Ascending aorta (tissue), 2 donors: ENCODE measurements at regions not wholly inside any gene's neighbourhood (a gene's known extent, or its start where the extent isn't known, plus 50 kb on each side); places are given as distances from the start of the nearest gene placed in this dataset.
"Not testable (repeated sequence)": the region's sequence is repeated elsewhere in the genome, so short reads cannot be mapped to it uniquely, and the experiment has no call there.

Experiments
- DNase-seq, 2 donors: peaks; one replicate each; pipeline ENCODE4 v3.0.0-alpha.2; 2019; ENCODE audit warnings: low spot score in 2 of 2
- H3K27ac ChIP-seq, 2 donors: fragments of 200-600 bp; sonication (generic); one replicate each; pipeline ENCODE4 v1.5.1; 2016 to 2017; ENCODE audit warnings: mild to moderate bottlenecking in 1 of 2
- H3K27me3 ChIP-seq: fragments of 200-600 bp; sonication (generic); one replicate; pipeline ENCODE4 v1.5.1; 2017
- H3K36me3 ChIP-seq, 2 donors: fragments of 200-600 bp; sonication (generic); one replicate each; pipeline ENCODE4 v1.5.1; 2016
- H3K4me1 ChIP-seq, 2 donors: fragments of 200-600 bp; sonication (generic); one replicate each; pipeline ENCODE4 v1.5.1; 2016 to 2017; ENCODE audit warnings: mild to moderate bottlenecking in 1 of 2
- H3K4me3 ChIP-seq, 2 donors: fragments of 200-600 bp; sonication (generic); one replicate each; pipeline ENCODE4 v1.5.1; 2016 to 2017; ENCODE audit warnings: mild to moderate bottlenecking in 1 of 2
- H3K9me3 ChIP-seq, 2 donors: fragments of 200-600 bp; sonication (generic); one replicate each; pipeline ENCODE4 v1.5.1; 2016
- CTCF ChIP-seq, 3 experiments: fragments of 200-600 bp in 2 of 3; fragments of 450-650 bp in 1 of 3; sonication (generic) in 2 of 3; IDR thresholded peaks; one replicate each; pipeline ENCODE4 v1.5.1; 2016 to 2019; ENCODE audit warnings: antibody characterized with exemption in 3 of 3, mild to moderate bottlenecking in 1 of 3, moderate library complexity in 1 of 3
- intact Hi-C: fragments of 100-400 bp; cut with DNase I; formaldehyde crosslinking; loops from one replicate; pipeline ENCODE4 v1.15.1; 2023

GRCh38 chr9:110093417-110093816, 114.5 kb downstream of the C9orf152 start:
- Histone ChIP-seq H3K9me3 (no peaks in the 10 kb centered on the region), H3K27me3 (no peaks in the 10 kb centered on the region), H3K4me1 (peaks cover 0 to 17% of the 10 kb centered on the region in 2 donors), H3K4me3 (no peak overlapping the region), H3K36me3 (no peaks in the 10 kb centered on the region), H3K27ac (no peak overlapping the region)
- TF ChIP-seq CTCF (IDR thresholded peaks at IDR 0.05), result no peak
- no peak for DNase-seq
- intact Hi-C loops, result no loop called here

GRCh38 chr9:110093871-110094270, 114.1 kb downstream of the C9orf152 start:
- no peak for DNase-seq
- Histone ChIP-seq H3K4me1 (peaks cover 0 to 21% of the 10 kb centered on the region in 2 donors), H3K27me3 (no peaks in the 10 kb centered on the region), H3K4me3 (no peak overlapping the region), H3K9me3 (no peaks in the 10 kb centered on the region), H3K36me3 (no peaks in the 10 kb centered on the region), H3K27ac (peak overlapping the region in 1 of 2 donors; percentile 54)
- no peak for TF ChIP-seq CTCF (IDR thresholded peaks at IDR 0.05)
- intact Hi-C loops, result no loop called here

GRCh38 chr9:110095161-110095595, 112.8 kb downstream of the C9orf152 start:
- Histone ChIP-seq H3K9me3 (no peaks in the 10 kb centered on the region), H3K4me1 (peaks cover 3 to 26% of the 10 kb centered on the region in 2 donors), H3K36me3 (no peaks in the 10 kb centered on the region), H3K27me3 (no peaks in the 10 kb centered on the region), H3K27ac (peak overlapping the region; percentile 44 to 54), H3K4me3 (no peak overlapping the region)
- intact Hi-C loops, result no loop called here
- no peak for DNase-seq
- no peak for TF ChIP-seq CTCF (IDR thresholded peaks at IDR 0.05)

- no peaks in the 10 kb centered on the region for H3K9me3 ChIP-seq
- H3K27me3 ChIP-seq, result no peaks in the 10 kb centered on the region
- H3K36me3 ChIP-seq, result no peaks in the 10 kb centered on the region
- no peak overlapping the region for H3K4me3 ChIP-seq
- peaks cover 3 to 26% of the 10 kb centered on the region in 2 donors for H3K4me1 ChIP-seq
- peak overlapping the region; percentile 44 to 54 for H3K27ac ChIP-seq
- DNase-seq, result no peak
- TF ChIP-seq CTCF (IDR thresholded peaks at IDR 0.05), result no peak
- intact Hi-C loops, result no loop called here
Observed at GRCh38 chr9:110095776-110096175, 112.2 kb downstream of the C9orf152 start.

- H3K4me3 ChIP-seq, H3K36me3 ChIP-seq, H3K27me3 ChIP-seq, intact Hi-C loops, H3K9me3 ChIP-seq, DNase-seq: not testable (repeated sequence)
- Histone ChIP-seq H3K27ac (peak overlapping the region in 1 of 2 donors; percentile 54), H3K4me1 (peaks cover 3 to 26% of the 10 kb centered on the region in 2 donors)
Observed at GRCh38 chr9:110096674-110097073, 111.3 kb downstream of the C9orf152 start.

- TF ChIP-seq CTCF (IDR thresholded peaks at IDR 0.05), result no peak
- Histone ChIP-seq H3K4me3 (no peak overlapping the region), H3K9me3 (no peaks in the 10 kb centered on the region), H3K36me3 (no peaks in the 10 kb centered on the region), H3K27ac (peak overlapping the region; percentile 23 to 36), H3K4me1 (peaks cover 5 to 38% of the 10 kb centered on the region in 2 donors), H3K27me3 (no peaks in the 10 kb centered on the region)
- intact Hi-C loops, result no loop called here
- DNase-seq, result peak in 1 of 2 donors; percentile 73
Observed at GRCh38 chr9:110099236-110100095, 108.5 kb downstream of the C9orf152 start.
